ENCODE measurements at regions not wholly inside any gene's neighbourhood (a gene's known extent, or its start where the extent isn't known, plus 50 kb on each side); places are given as distances from the start of the nearest gene placed in this dataset.

- H3K4me3 ChIP-seq (ENCODE audit: low read length), result no peak overlapping the region
- TF ChIP-seq, protein P1, sequence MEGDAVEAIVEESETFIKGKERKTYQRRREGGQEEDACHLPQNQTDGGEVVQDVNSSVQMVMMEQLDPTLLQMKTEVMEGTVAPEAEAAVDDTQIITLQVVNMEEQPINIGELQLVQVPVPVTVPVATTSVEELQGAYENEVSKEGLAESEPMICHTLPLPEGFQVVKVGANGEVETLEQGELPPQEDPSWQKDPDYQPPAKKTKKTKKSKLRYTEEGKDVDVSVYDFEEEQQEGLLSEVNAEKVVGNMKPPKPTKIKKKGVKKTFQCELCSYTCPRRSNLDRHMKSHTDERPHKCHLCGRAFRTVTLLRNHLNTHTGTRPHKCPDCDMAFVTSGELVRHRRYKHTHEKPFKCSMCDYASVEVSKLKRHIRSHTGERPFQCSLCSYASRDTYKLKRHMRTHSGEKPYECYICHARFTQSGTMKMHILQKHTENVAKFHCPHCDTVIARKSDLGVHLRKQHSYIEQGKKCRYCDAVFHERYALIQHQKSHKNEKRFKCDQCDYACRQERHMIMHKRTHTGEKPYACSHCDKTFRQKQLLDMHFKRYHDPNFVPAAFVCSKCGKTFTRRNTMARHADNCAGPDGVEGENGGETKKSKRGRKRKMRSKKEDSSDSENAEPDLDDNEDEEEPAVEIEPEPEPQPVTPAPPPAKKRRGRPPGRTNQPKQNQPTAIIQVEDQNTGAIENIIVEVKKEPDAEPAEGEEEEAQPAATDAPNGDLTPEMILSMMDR (conservative IDR thresholded peaks at IDR 0.05; ENCODE audit: low read length), result no peak
- DNase-seq (ENCODE audit: low read depth), result no peak
Observed at GRCh38 chr13:69094485-69094884, 1013.1 kb upstream of the ATXN8OS start.

DNA sequence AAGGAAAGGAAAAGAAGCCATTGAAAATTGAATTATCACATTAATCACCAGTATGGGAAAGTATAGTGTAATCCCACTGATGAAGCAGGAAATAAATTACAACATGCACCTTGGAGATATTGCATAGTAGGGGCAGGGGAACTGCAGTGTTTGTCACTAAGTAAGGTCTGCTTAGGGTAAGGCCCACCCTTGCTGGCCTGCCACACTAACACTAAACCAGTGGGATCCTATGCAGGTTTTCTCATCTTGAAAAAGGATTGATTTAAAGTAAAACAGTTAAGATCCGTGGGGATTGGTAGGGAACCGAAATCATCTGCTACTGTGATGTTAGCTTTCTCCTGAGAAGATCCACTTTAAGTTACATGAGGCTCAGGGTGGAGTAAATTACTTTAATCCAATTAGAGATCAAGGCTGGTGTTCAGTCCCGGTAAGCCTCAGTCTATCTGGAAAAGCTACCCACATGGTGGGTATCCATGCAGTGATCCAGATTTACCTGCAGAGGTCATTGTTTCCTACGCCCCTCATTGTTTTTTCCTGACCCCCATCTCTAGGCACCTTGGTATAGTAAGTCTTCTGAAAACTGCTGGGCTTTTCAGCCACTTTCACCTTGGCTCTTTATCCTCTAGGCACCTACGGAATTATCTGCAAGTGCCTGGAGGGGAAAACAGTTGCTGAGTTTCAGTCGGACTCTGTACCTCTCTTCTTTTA lies 1014.9 kb upstream of the ATXN8OS start:
- H3K4me3 ChIP-seq (ENCODE audit: low read length), result no peak overlapping the region
- no peak for DNase-seq (ENCODE audit: low read depth)
- TF ChIP-seq, protein P1 (conservative IDR thresholded peaks at IDR 0.05; ENCODE audit: low read length), result no peak

DNA sequence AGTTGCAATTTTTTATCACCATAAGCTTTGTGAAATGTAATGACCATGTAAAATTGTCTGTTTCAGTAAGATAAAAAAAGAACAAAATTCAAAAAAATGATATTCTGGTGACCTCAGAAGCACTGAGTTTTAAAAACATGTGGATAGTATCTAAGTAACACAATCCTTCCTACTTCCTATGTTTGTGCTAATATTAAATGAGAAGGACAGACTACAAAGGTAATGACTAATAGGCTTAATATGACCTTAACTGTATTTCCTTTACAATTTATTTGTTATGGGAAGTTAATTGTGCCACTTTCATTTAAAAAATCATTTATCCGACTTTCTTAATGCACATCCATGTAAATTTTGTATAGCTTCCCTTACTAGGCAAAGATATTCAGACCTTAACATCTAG lies 1030.4 kb upstream of the ATXN8OS start:
- H3K4me3 ChIP-seq (ENCODE audit: low read length), result no peak overlapping the region
- DNase-seq (ENCODE audit: low read depth), result no peak
- TF ChIP-seq, protein P1 (conservative IDR thresholded peaks at IDR 0.05; ENCODE audit: low read length), result no peak

GRCh38 chr13:69069554-69070133 lies 1038.0 kb upstream of the ATXN8OS start:
- TF ChIP-seq, protein P1 (conservative IDR thresholded peaks at IDR 0.05; ENCODE audit: low read length), result no peak
- DNase-seq (ENCODE audit: low read depth), result no peak
- no peak overlapping the region for H3K4me3 ChIP-seq (ENCODE audit: low read length)

GRCh38 chr13:69050696-69051095 lies 1056.9 kb upstream of the ATXN8OS start:
- TF ChIP-seq, protein P1 (conservative IDR thresholded peaks at IDR 0.05; ENCODE audit: low read length), result no peak
- no peak overlapping the region for H3K4me3 ChIP-seq (ENCODE audit: low read length)
- DNase-seq (ENCODE audit: low read depth), result no peak

GRCh38 chr13:69044629-69045028 lies 1063.0 kb upstream of the ATXN8OS start:
- no peak for DNase-seq (ENCODE audit: low read depth)
- TF ChIP-seq, protein P1 (conservative IDR thresholded peaks at IDR 0.05; ENCODE audit: low read length), result no peak
- H3K4me3 ChIP-seq (ENCODE audit: low read length), result no peak overlapping the region

DNA sequence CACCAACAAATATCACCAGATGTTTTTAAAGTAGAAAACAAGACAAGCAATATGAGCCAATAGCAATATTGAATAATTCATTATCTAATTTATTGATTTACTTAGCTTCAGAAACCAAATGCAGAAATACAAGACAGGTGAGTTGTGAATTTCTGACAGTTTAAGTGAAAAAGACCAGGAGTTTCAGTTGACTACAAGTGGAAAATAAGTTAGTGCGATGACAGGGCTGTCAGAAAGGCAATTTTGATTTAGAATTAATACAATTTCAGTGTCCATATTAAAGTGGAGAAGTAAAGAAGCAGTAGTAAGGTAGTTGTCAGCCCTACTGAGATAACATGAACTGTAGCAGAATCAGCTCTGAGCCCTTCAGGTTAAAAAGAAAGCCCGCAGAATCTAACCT lies 1066.7 kb upstream of the ATXN8OS start:
- TF ChIP-seq, protein P1 (conservative IDR thresholded peaks at IDR 0.05; ENCODE audit: low read length), result no peak
- no peak for DNase-seq (ENCODE audit: low read depth)

More for the DNA sequence above, 1066.7 kb upstream of the ATXN8OS start:
- no peak overlapping the region for H3K4me3 ChIP-seq (ENCODE audit: low read length)

Measured in AG10803 (cell line).